GM21526 (cell line): ENCODE measurements at regions not wholly inside any gene's neighbourhood (a gene's known extent, or its start where the extent isn't known, plus 50 kb on each side); places are given as distances from the start of the nearest gene placed in this dataset.

Experiments
- ATAC-seq: cut with Tn5 transposase; IDR thresholded peaks from one replicate; pipeline ENCODE4 v1.9.1; 2021; ENCODE audit warnings: moderate library complexity; ENCODE audit not compliant: unreplicated experiment, low FRiP score

- ATAC-seq = no peak
Measured at GRCh38 chr2:129273266-129274037, 706.0 kb upstream of the RAB6C start.

GRCh38 chr2:129274038-129274415 is 705.4 kb upstream of the RAB6C start:
- no peak for ATAC-seq

- ATAC-seq = no peak
Measured at GRCh38 chr2:129274918-129275317, 704.5 kb upstream of the RAB6C start.

- no peak for ATAC-seq
Measured at GRCh38 chr2:129275706-129276105, 703.8 kb upstream of the RAB6C start.

GRCh38 chr2:129276978-129277584 is 702.4 kb upstream of the RAB6C start:
- ATAC-seq = no peak

GRCh38 chr2:129277585-129277981 is 701.9 kb upstream of the RAB6C start:
- no peak for ATAC-seq

- ATAC-seq = no peak
Measured at GRCh38 chr2:129281791-129282530, 697.5 kb upstream of the RAB6C start.

- no peak for ATAC-seq
Measured at GRCh38 chr2:129285012-129285411, 694.5 kb upstream of the RAB6C start.

- no peak for ATAC-seq
Measured at GRCh38 chr2:129293326-129293725, 686.1 kb upstream of the RAB6C start.

GRCh38 chr2:129296396-129296795 is 683.1 kb upstream of the RAB6C start:
- ATAC-seq = no peak

GRCh38 chr2:129296806-129297205 is 682.7 kb upstream of the RAB6C start:
- ATAC-seq = no peak

GRCh38 chr2:129297430-129297829 is 682.0 kb upstream of the RAB6C start:
- ATAC-seq = no peak

- ATAC-seq = no peak
Measured at GRCh38 chr2:129299338-129299737, 680.1 kb upstream of the RAB6C start.

- no peak for ATAC-seq
Measured at GRCh38 chr2:129299756-129300155, 679.7 kb upstream of the RAB6C start.

GRCh38 chr2:129300456-129300855 is 679.0 kb upstream of the RAB6C start:
- no peak for ATAC-seq

- ATAC-seq = no peak
Measured at GRCh38 chr2:129301431-129301913, 678.0 kb upstream of the RAB6C start.

GRCh38 chr2:129302106-129302505 is 677.4 kb upstream of the RAB6C start:
- ATAC-seq = no peak

GRCh38 chr2:129302561-129303183 is 676.8 kb upstream of the RAB6C start:
- ATAC-seq = no peak

- no peak for ATAC-seq
Measured at GRCh38 chr2:129314120-129314519, 665.3 kb upstream of the RAB6C start.

- no peak for ATAC-seq
Measured at GRCh38 chr2:129318581-129319421, 660.7 kb upstream of the RAB6C start.
